GM12878 (cell line): ENCODE measurements at regions not wholly inside any gene's neighbourhood (a gene's known extent, or its start where the extent isn't known, plus 50 kb on each side); places are given as distances from the start of the nearest gene placed in this dataset.

Experiments used
- ATAC-seq: fragments of 200-7000 bp; cut with Tn5 transposase; 3 replicates; pipeline ENCODE4 v1.9.1; 2020; ENCODE audit warnings: mild to moderate bottlenecking, moderate library complexity
- BruUV-seq: library from RNA; stranded (reverse); fragments of 400-500 nt; replicated peaks from 2 replicates; lab custom pipeline; 2021; lab: Mats Ljungman, UMichigan
- CTCF ChIA-PET: fragments of 300-600 bp; sonication (Branson Sonifier 250); formaldehyde crosslinking; extraction: SDS; loops from one replicate; lab custom pipeline; 2021; ENCODE audit warnings: inconsistent platforms; lab: Yijun Ruan, JAX
- POLR2A ChIA-PET: fragments of 350-600 bp; formaldehyde crosslinking; extraction: SDS; loops from one replicate; lab custom pipeline; 2021; ENCODE audit warnings: inconsistent platforms; lab: Charles Lee
- RAD21 ChIA-PET: fragments of 300-600 bp; sonication (Branson Sonifier 250); formaldehyde crosslinking; loops from one replicate; lab custom pipeline; 2023; ENCODE audit warnings: antibody characterized with exemption; ENCODE audit not compliant: unreplicated experiment; lab: Charles Lee
- SMC1A ChIA-PET: fragments of 300-600 bp; sonication (Branson Sonifier 250); formaldehyde crosslinking; loops from one replicate; lab custom pipeline; 2023; ENCODE audit not compliant: unreplicated experiment, uncharacterized antibody; lab: Charles Lee
- DNase-seq: peaks from one replicate; pipeline ENCODE4 v3.0.0-alpha.2; 2011; ENCODE audit warnings: low read depth, low spot score
- FAIRE-seq: peaks from 3 replicates; lab custom pipeline; 2011; peaks lifted over from hg19 to GRCh38; lab: Jason Lieb, UNC
- H2AFZ ChIP-seq: 2 replicates; pipeline ENCODE4 v1.6.0; 2011; ENCODE audit warnings: low read depth, low read length, control low read depth; ENCODE audit not compliant: control insufficient read depth
- H3K27ac ChIP-seq: 2 replicates; pipeline ENCODE4 v1.5.1; 2011; ENCODE audit warnings: control low read depth; ENCODE audit not compliant: control insufficient read depth, insufficient read depth
- H3K27me3 ChIP-seq, 2 experiments: replicated peaks in 1 of 2; 2 replicates each; pipeline versions ENCODE4 v1.6.0 to v1.6.1; 2011; ENCODE audit warnings: low read length in 1 of 2; ENCODE audit not compliant: control insufficient read depth in 2 of 2, insufficient read depth in 2 of 2
- H3K36me3 ChIP-seq, 2 experiments: 2 replicates each; pipeline ENCODE4 v1.5.1; 2011; ENCODE audit warnings: low read length in 1 of 2; ENCODE audit not compliant: control insufficient read depth in 2 of 2, insufficient read depth in 2 of 2
- H3K4me1 ChIP-seq: 2 replicates; pipeline ENCODE4 v1.6.1; 2011; ENCODE audit warnings: mild to moderate bottlenecking, low read length, moderate library complexity, mixed read lengths; ENCODE audit not compliant: control insufficient read depth, insufficient read depth
- H3K4me2 ChIP-seq: 2 replicates; pipeline ENCODE4 v1.6.0; 2011; ENCODE audit warnings: control low read depth; ENCODE audit not compliant: control insufficient read depth, insufficient read depth
- H3K4me3 ChIP-seq: fragments of 200-600 bp; sonication (generic); 2 replicates; pipeline ENCODE4 v1.5.1; 2016
- H3K79me2 ChIP-seq: 2 replicates; pipeline ENCODE4 v1.6.0; 2011; ENCODE audit warnings: low read length; ENCODE audit not compliant: control insufficient read depth, insufficient read depth
- H3K9ac ChIP-seq: 2 replicates; pipeline ENCODE4 v1.8.0; 2011; ENCODE audit warnings: low read length, control low read depth, mixed read lengths; ENCODE audit not compliant: control insufficient read depth, insufficient read depth
- H3K9me3 ChIP-seq: replicated peaks from 3 replicates; pipeline ENCODE4 v1.5.1; 2011; ENCODE audit warnings: mild to moderate bottlenecking, low read length; ENCODE audit not compliant: control insufficient read depth, insufficient read depth
- H4K20me1 ChIP-seq: 2 replicates; pipeline ENCODE4 v1.6.0; 2011; ENCODE audit not compliant: control insufficient read depth, insufficient read depth
- ATF7 ChIP-seq: fragments of 450-650 bp; IDR thresholded peaks from 2 replicates; pipeline ENCODE4 v1.6.1; 2016; ENCODE audit warnings: low read depth, mild to moderate bottlenecking
- BHLHE40 ChIP-seq, 2 experiments: fragments of 450-650 bp in 1 of 2; IDR thresholded peaks; 2 replicates each; pipeline ENCODE4 v1.6.1; 2011 to 2017; ENCODE audit warnings: low read depth in 2 of 2, borderline replicate concordance in 1 of 2, improper control_type of control experiment in 1 of 2, low read length in 1 of 2, mild to moderate bottlenecking in 1 of 2
- CBX3 ChIP-seq: fragments of 200-600 bp; sonication (generic); IDR thresholded peaks from 2 replicates; pipeline ENCODE4 v1.6.1; 2016; ENCODE audit warnings: low read depth, borderline replicate concordance
- EGR1 ChIP-seq, 2 experiments: IDR thresholded peaks; 1 replicate in 1 of 2; 2 replicates in 1 of 2; pipeline ENCODE4 v1.6.1; 2011 to 2012; ENCODE audit warnings: low read depth in 2 of 2, low read length in 2 of 2, borderline replicate concordance in 1 of 2, mild to moderate bottlenecking in 1 of 2, moderate library complexity in 1 of 2
- GABPA ChIP-seq: IDR thresholded peaks from 2 replicates; pipeline ENCODE4 v1.6.1; 2014; ENCODE audit warnings: antibody characterized with exemption, low read depth, mild to moderate bottlenecking, inconsistent platforms
- IKZF1 ChIP-seq: fragments of 450-650 bp; conservative IDR thresholded peaks from 2 replicates; pipeline ENCODE4 v1.6.1; 2017; ENCODE audit warnings: antibody characterized with exemption, mild to moderate bottlenecking
- NBN ChIP-seq: fragments of 450-650 bp; IDR thresholded peaks from 2 replicates; pipeline ENCODE4 v1.6.1; 2016
- RCOR1 ChIP-seq: conservative IDR thresholded peaks from 2 replicates; pipeline ENCODE4 v1.6.1; 2012; ENCODE audit warnings: low read depth, low read length, improper control_type of control experiment
- RFX5 ChIP-seq: IDR thresholded peaks from 2 replicates; pipeline ENCODE4 v1.6.1; 2011; ENCODE audit warnings: low read depth, low read length, improper control_type of control experiment
- STAT3 ChIP-seq: IDR thresholded peaks from 2 replicates; pipeline ENCODE4 v1.6.1; 2011; ENCODE audit warnings: low read depth, low read length, improper control_type of control experiment
- SUPT20H ChIP-seq: IDR thresholded peaks from 2 replicates; pipeline ENCODE4 v1.6.1; 2011; ENCODE audit warnings: low read depth, mild to moderate bottlenecking, low read length, moderate library complexity, borderline replicate concordance; ENCODE audit not compliant: control insufficient read depth
- TAF1 ChIP-seq: IDR thresholded peaks from 2 replicates; pipeline ENCODE4 v1.6.1; 2011; ENCODE audit warnings: mild to moderate bottlenecking, low read depth, low read length, borderline replicate concordance
- WGBS: methylation state at CpG from one replicate; pipeline ENCODE4 v1.1.6; 2016; ENCODE audit warnings: low lambda C conversion rate; ENCODE audit not compliant: insufficient replicate concordance, insufficient coverage; ENCODE audit errors: missing lambda C conversion rate; 5-methylcytosine and 5-hydroxymethylcytosine counted together
- in situ Hi-C: fragments of 300-500 bp; cut with MboI; formaldehyde crosslinking; loops from 9 replicates; pipeline ENCODE4 v1.14.3; 2018; ENCODE audit warnings: mixed read lengths
- intact Hi-C: fragments of 100-400 bp; cut with micrococcal nuclease; formaldehyde crosslinking; loops from one replicate; pipeline ENCODE4 v1.14.2; 2022; ENCODE audit not compliant: unreplicated experiment
- TF ChIP-seq, protein P1 (sequence below): fragments of 450-650 bp; IDR thresholded peaks from 2 replicates; pipeline ENCODE4 v1.6.1; 2017; ENCODE audit warnings: mild to moderate bottlenecking, moderate library complexity
- TF ChIP-seq, protein P2 (sequence below): fragments of 450-650 bp; IDR thresholded peaks from 2 replicates; pipeline ENCODE4 v1.6.1; 2018; ENCODE audit warnings: borderline replicate concordance, mild to moderate bottlenecking; ENCODE audit not compliant: partially characterized antibody
- TF ChIP-seq, protein P3 (sequence below): IDR thresholded peaks from 2 replicates; pipeline ENCODE4 v1.6.1; 2012; ENCODE audit warnings: low read length, inconsistent platforms

DNA sequence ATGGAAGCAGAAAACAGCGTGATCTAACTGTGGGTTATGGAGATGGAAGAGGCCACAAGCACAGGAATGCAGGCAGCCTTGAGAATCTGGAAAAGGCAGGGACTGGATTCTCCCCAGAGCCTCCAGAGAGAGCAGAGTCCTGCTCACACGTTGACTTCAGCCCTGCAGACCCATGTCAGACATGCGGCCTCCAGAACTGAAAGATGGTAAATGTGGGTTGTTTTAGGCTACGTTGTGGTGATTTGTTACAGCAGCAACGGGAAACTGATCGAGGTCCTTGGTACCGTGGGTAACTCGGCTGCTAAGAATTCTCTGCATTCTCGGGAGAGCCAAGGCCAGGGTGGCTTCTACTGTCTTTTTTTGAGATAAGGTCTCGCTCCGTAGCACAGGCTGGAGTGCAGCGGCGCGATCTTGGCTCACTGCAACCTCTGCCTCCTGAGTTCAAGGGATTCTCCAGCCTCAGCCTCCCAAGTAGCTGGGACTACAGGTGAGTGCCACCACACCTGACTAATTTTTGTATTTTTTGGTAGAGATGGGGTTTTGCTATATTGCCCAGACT, 97.1 kb downstream of the ACKR3 start (continued):
- no peak for TF ChIP-seq IKZF1
- TF ChIP-seq, protein P1, sequence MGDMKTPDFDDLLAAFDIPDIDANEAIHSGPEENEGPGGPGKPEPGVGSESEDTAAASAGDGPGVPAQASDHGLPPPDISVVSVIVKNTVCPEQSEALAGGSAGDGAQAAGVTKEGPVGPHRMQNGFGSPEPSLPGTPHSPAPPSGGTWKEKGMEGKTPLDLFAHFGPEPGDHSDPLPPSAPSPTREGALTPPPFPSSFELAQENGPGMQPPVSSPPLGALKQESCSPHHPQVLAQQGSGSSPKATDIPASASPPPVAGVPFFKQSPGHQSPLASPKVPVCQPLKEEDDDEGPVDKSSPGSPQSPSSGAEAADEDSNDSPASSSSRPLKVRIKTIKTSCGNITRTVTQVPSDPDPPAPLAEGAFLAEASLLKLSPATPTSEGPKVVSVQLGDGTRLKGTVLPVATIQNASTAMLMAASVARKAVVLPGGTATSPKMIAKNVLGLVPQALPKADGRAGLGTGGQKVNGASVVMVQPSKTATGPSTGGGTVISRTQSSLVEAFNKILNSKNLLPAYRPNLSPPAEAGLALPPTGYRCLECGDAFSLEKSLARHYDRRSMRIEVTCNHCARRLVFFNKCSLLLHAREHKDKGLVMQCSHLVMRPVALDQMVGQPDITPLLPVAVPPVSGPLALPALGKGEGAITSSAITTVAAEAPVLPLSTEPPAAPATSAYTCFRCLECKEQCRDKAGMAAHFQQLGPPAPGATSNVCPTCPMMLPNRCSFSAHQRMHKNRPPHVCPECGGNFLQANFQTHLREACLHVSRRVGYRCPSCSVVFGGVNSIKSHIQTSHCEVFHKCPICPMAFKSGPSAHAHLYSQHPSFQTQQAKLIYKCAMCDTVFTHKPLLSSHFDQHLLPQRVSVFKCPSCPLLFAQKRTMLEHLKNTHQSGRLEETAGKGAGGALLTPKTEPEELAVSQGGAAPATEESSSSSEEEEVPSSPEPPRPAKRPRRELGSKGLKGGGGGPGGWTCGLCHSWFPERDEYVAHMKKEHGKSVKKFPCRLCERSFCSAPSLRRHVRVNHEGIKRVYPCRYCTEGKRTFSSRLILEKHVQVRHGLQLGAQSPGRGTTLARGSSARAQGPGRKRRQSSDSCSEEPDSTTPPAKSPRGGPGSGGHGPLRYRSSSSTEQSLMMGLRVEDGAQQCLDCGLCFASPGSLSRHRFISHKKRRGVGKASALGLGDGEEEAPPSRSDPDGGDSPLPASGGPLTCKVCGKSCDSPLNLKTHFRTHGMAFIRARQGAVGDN = no peak

DNA sequence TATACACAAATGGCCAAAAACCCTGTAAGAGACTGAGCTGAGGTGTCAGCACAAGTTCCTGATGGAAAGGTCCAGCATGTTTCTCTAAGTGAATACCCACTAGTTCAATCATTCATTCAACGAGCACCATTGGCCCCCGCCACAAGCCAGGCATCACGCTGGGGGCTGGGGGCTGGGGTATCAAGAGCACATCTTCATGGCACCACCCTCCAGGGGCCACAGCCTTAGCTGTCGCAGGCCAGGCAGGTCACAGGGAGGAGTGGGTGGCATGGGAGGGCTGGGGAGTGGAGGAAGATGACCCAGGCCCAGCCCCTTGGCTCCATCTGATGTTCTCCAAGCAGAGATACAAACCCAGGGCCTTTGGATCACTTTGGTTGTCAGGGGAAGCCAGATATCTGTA, 97.9 kb downstream of the ACKR3 start:
- Histone ChIP-seq H3K79me2 (no peaks in the 10 kb centered on the region), H3K4me1 (no peaks in the 10 kb centered on the region), H3K9me3 (no peaks in the 10 kb centered on the region; the same call in 2 of the 3 replicates), H3K36me3 (no peaks in the 10 kb centered on the region), H2AFZ (no peak overlapping the region), H3K27ac (no peak overlapping the region), H3K4me3 (no peak overlapping the region), H3K27me3 (no peaks in the 10 kb centered on the region; a peak in 1 of 4 replicates), H4K20me1 (no peaks in the 10 kb centered on the region), H3K9ac (no peak overlapping the region), H3K4me2 (no peak overlapping the region)
- DNase-seq = no peak
- CTCF ChIA-PET = no interaction called here
- 26% methylated on average over 4 of the region's 4 CpGs for WGBS
- RAD21 ChIA-PET = no interaction called here
- no peak for ATAC-seq
- intact Hi-C loops = no loop called here
- in situ Hi-C loops = no loop called here
- no TSS peak for BruUV-seq
- SMC1A ChIA-PET = no interaction called here
- FAIRE-seq = no peak
- POLR2A ChIA-PET = no interaction called here
- TF ChIP-seq GABPA (no peak), RFX5 (no peak), TAF1 (no peak), ATF7 (no peak), SUPT20H (no peak), STAT3 (no peak), EGR1 (IDR thresholded peaks at IDR 0.05; ENCODE audit: borderline replicate concordance in 1 of 2, low read depth in 2 of 2, low read length in 2 of 2) (no peak), BHLHE40 (IDR thresholded peaks at IDR 0.05; ENCODE audit: borderline replicate concordance in 1 of 2, low read depth in 2 of 2, low read length in 1 of 2) (no peak), CBX3 (no peak), NBN (no peak), RCOR1 (no peak)
- TF ChIP-seq, protein P2, sequence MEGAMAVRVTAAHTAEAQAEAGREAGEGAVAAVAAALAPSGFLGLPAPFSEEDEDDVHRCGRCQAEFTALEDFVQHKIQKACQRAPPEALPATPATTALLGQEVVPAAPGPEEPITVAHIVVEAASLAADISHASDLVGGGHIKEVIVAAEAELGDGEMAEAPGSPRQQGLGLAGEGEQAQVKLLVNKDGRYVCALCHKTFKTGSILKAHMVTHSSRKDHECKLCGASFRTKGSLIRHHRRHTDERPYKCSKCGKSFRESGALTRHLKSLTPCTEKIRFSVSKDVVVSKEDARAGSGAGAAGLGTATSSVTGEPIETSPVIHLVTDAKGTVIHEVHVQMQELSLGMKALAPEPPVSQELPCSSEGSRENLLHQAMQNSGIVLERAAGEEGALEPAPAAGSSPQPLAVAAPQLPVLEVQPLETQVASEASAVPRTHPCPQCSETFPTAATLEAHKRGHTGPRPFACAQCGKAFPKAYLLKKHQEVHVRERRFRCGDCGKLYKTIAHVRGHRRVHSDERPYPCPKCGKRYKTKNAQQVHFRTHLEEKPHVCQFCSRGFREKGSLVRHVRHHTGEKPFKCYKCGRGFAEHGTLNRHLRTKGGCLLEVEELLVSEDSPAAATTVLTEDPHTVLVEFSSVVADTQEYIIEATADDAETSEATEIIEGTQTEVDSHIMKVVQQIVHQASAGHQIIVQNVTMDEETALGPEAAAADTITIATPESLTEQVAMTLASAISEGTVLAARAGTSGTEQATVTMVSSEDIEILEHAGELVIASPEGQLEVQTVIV = no peak
- TF ChIP-seq, protein P3, sequence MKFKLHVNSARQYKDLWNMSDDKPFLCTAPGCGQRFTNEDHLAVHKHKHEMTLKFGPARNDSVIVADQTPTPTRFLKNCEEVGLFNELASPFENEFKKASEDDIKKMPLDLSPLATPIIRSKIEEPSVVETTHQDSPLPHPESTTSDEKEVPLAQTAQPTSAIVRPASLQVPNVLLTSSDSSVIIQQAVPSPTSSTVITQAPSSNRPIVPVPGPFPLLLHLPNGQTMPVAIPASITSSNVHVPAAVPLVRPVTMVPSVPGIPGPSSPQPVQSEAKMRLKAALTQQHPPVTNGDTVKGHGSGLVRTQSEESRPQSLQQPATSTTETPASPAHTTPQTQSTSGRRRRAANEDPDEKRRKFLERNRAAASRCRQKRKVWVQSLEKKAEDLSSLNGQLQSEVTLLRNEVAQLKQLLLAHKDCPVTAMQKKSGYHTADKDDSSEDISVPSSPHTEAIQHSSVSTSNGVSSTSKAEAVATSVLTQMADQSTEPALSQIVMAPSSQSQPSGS = no peak
